ENCODE measurements at regions not wholly inside any gene's neighbourhood (a gene's known extent, or its start where the extent isn't known, plus 50 kb on each side); places are given as distances from the start of the nearest gene placed in this dataset.

GRCh38 chr2:19140463-19141208 lies 217.8 kb downstream of the OSR1 start:
- Histone ChIP-seq H3K4me3 (ENCODE audit: extremely low read depth, insufficient read depth, low read length, poor library complexity, severe bottlenecking) (no peak overlapping the region), H3K36me3 (ENCODE audit: control insufficient read depth, insufficient read depth, low read length) (no peaks in the 10 kb centered on the region), H3K9me3 (ENCODE audit: control insufficient read depth, low read length) (no peaks in the 10 kb centered on the region), H3K27ac (ENCODE audit: low read depth, low read length, severe bottlenecking) (no peak overlapping the region), H3K4me1 (ENCODE audit: control insufficient read depth, insufficient read depth, low read length, poor library complexity, severe bottlenecking) (peaks cover 8% of the 10 kb centered on the region)
- 78% methylated on average over 1 of the region's 3 CpGs; no CpG with 5 or more reads in 1 of the 2 experiments for WGBS, 2 experiments (ENCODE audit: insufficient coverage in 2 of 2)

GRCh38 chr2:19139386-19139785 lies 219.0 kb downstream of the OSR1 start:
- Histone ChIP-seq H3K4me3 (ENCODE audit: extremely low read depth, insufficient read depth, low read length, poor library complexity, severe bottlenecking) (no peak overlapping the region), H3K4me1 (ENCODE audit: control insufficient read depth, insufficient read depth, low read length, poor library complexity, severe bottlenecking) (peaks cover 8% of the 10 kb centered on the region), H3K9me3 (ENCODE audit: control insufficient read depth, low read length) (no peaks in the 10 kb centered on the region), H3K27ac (ENCODE audit: low read depth, low read length, severe bottlenecking) (no peak overlapping the region), H3K36me3 (ENCODE audit: control insufficient read depth, insufficient read depth, low read length) (no peaks in the 10 kb centered on the region)
- WGBS, 2 experiments (ENCODE audit: insufficient coverage in 2 of 2): no CpG with 5 or more reads among the region's 1 CpG

DNA sequence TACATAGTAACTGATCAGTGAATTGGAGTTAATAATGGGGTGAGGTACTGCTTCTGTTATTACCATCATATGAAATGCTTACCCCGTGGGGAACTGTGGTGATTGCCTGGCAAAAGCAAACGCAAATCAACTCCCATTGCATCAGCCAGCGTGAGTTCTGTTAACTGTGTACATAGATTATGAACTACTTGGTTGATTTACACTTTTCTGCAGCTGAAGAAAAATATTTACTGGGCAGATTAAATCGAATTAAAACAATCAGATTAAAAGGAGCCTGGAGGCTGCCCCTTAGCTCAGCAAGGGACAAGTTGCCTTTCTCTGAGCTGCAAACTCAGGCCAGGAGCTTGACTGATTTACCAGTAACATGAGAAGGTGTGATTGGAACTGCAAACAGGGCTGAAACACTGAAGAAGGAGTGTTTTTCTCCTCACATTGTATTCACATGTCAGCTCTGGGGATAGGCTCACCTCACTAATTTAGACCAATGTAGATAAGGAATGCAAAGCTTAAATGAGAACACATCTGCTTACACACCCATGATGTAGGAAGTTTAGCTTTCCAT lies 220.1 kb downstream of the OSR1 start:
- H3K9me3 ChIP-seq (ENCODE audit: control insufficient read depth, low read length): no peaks in the 10 kb centered on the region
- no peak overlapping the region for H3K27ac ChIP-seq (ENCODE audit: low read depth, low read length, severe bottlenecking)
- no peaks in the 10 kb centered on the region for H3K36me3 ChIP-seq (ENCODE audit: control insufficient read depth, insufficient read depth, low read length)
- H3K4me3 ChIP-seq (ENCODE audit: extremely low read depth, insufficient read depth, low read length, poor library complexity, severe bottlenecking): no peak overlapping the region
- peaks cover 8% of the 10 kb centered on the region for H3K4me1 ChIP-seq (ENCODE audit: control insufficient read depth, insufficient read depth, low read length, poor library complexity, severe bottlenecking)
- 50% methylated on average over 1 of the region's 4 CpGs for WGBS, 2 experiments (ENCODE audit: insufficient coverage in 2 of 2)

GRCh38 chr2:19137433-19137832 lies 221.0 kb downstream of the OSR1 start:
- Histone ChIP-seq H3K27ac (ENCODE audit: low read depth, low read length, severe bottlenecking) (no peak overlapping the region), H3K4me1 (ENCODE audit: control insufficient read depth, insufficient read depth, low read length, poor library complexity, severe bottlenecking) (peaks cover 8% of the 10 kb centered on the region), H3K9me3 (ENCODE audit: control insufficient read depth, low read length) (no peaks in the 10 kb centered on the region), H3K36me3 (ENCODE audit: control insufficient read depth, insufficient read depth, low read length) (no peaks in the 10 kb centered on the region), H3K4me3 (ENCODE audit: extremely low read depth, insufficient read depth, low read length, poor library complexity, severe bottlenecking) (no peak overlapping the region)

GRCh38 chr2:19132967-19133366 lies 225.5 kb downstream of the OSR1 start:
- no peak overlapping the region for H3K4me3 ChIP-seq (ENCODE audit: extremely low read depth, insufficient read depth, low read length, poor library complexity, severe bottlenecking)
- H3K27ac ChIP-seq (ENCODE audit: low read depth, low read length, severe bottlenecking): no peak overlapping the region
- no peaks in the 10 kb centered on the region for H3K4me1 ChIP-seq (ENCODE audit: control insufficient read depth, insufficient read depth, low read length, poor library complexity, severe bottlenecking)
- WGBS, 2 experiments (ENCODE audit: insufficient coverage in 2 of 2): 95 to 100% methylated on average over 1 to 2 of the region's 2 CpGs
- no peaks in the 10 kb centered on the region for H3K36me3 ChIP-seq (ENCODE audit: control insufficient read depth, insufficient read depth, low read length)
- H3K9me3 ChIP-seq (ENCODE audit: control insufficient read depth, low read length): no peaks in the 10 kb centered on the region

GRCh38 chr2:19131871-19132270 lies 226.6 kb downstream of the OSR1 start:
- no peak overlapping the region for H3K27ac ChIP-seq (ENCODE audit: low read depth, low read length, severe bottlenecking)
- H3K9me3 ChIP-seq (ENCODE audit: control insufficient read depth, low read length): no peaks in the 10 kb centered on the region
- no peaks in the 10 kb centered on the region for H3K36me3 ChIP-seq (ENCODE audit: control insufficient read depth, insufficient read depth, low read length)
- 68 to 93% methylated on average over 2 to 5 of the region's 5 CpGs for WGBS, 2 experiments (ENCODE audit: insufficient coverage in 2 of 2)
- H3K4me1 ChIP-seq (ENCODE audit: control insufficient read depth, insufficient read depth, low read length, poor library complexity, severe bottlenecking): no peaks in the 10 kb centered on the region
- H3K4me3 ChIP-seq (ENCODE audit: extremely low read depth, insufficient read depth, low read length, poor library complexity, severe bottlenecking): no peak overlapping the region

DNA sequence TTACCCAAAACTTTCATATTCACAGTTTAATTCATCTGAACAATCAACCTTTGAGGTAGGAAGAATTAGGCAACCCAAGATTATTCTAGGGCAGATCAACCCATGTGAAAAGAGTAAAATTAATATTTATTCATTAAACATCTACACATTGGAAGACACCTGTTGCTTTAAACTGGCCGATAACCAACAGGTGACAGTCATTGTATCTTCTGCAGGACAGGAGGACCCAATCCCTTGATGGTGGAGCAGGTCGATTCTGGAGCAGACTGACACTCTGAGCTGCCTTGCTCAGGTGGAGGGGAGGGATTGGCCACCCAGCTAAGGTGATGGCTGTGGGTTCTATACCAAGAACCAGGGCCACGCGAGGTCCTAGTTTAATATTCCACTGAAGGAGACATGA lies 230.3 kb downstream of the OSR1 start:
- peaks cover 5% of the 10 kb centered on the region for H3K4me1 ChIP-seq (ENCODE audit: control insufficient read depth, insufficient read depth, low read length, poor library complexity, severe bottlenecking)
- no peak overlapping the region for H3K4me3 ChIP-seq (ENCODE audit: extremely low read depth, insufficient read depth, low read length, poor library complexity, severe bottlenecking)
- 100% methylated on average over 1 of the region's 4 CpGs; no CpG with 5 or more reads in 1 of the 2 experiments for WGBS, 2 experiments (ENCODE audit: insufficient coverage in 2 of 2)
- no peaks in the 10 kb centered on the region for H3K9me3 ChIP-seq (ENCODE audit: control insufficient read depth, low read length)
- no peak overlapping the region for H3K27ac ChIP-seq (ENCODE audit: low read depth, low read length, severe bottlenecking)
- no peaks in the 10 kb centered on the region for H3K36me3 ChIP-seq (ENCODE audit: control insufficient read depth, insufficient read depth, low read length)

GRCh38 chr2:19127616-19128015 lies 230.8 kb downstream of the OSR1 start:
- H3K9me3 ChIP-seq (ENCODE audit: control insufficient read depth, low read length): no peaks in the 10 kb centered on the region
- no peak overlapping the region for H3K27ac ChIP-seq (ENCODE audit: low read depth, low read length, severe bottlenecking)
- peaks cover 5% of the 10 kb centered on the region for H3K4me1 ChIP-seq (ENCODE audit: control insufficient read depth, insufficient read depth, low read length, poor library complexity, severe bottlenecking)
- H3K4me3 ChIP-seq (ENCODE audit: extremely low read depth, insufficient read depth, low read length, poor library complexity, severe bottlenecking): no peak overlapping the region
- 92 to 93% methylated on average over 1 to 3 of the region's 3 CpGs for WGBS, 2 experiments (ENCODE audit: insufficient coverage in 2 of 2)
- H3K36me3 ChIP-seq (ENCODE audit: control insufficient read depth, insufficient read depth, low read length): no peaks in the 10 kb centered on the region

DNA sequence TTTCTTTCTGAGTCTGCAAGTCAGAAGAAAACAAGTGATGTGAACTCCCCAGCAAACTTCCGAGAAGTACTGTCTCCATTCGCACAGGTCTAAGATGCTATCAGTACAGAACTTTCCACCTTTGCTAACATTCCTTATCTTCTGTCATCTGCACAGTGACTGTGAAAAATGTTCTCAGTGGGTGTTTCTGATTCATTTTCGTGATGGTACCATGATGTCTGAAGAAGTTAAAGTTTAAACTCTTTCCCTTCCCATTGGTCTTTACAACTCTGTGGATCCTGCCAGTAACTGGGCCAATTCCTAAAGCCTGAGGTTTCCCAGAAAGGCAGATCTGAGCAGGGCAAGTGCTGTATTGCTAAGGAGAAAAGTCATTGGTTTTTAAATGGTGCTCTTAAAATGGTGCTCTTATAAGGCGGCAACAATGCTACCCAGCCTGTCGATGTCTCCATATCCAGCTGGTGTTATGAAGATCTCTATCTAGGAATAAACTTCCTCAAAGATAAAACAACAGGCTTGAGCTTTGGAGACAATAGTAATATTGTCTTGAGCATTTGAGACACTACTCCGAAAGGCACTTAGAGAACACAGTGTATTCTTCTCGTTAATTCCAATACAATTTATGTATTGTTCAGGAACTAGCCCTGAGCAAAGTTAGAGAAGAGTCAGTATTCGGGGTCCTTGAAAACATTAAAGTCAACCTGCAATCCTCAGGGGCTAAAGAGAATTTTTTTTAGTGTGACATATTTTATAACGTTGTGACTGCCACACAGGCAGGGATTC lies 232.3 kb downstream of the OSR1 start:
- Histone ChIP-seq H3K9me3 (ENCODE audit: control insufficient read depth, low read length) (no peaks in the 10 kb centered on the region), H3K4me1 (ENCODE audit: control insufficient read depth, insufficient read depth, low read length, poor library complexity, severe bottlenecking) (peaks cover 5% of the 10 kb centered on the region), H3K4me3 (ENCODE audit: extremely low read depth, insufficient read depth, low read length, poor library complexity, severe bottlenecking) (no peak overlapping the region), H3K36me3 (ENCODE audit: control insufficient read depth, insufficient read depth, low read length) (no peaks in the 10 kb centered on the region), H3K27ac (ENCODE audit: low read depth, low read length, severe bottlenecking) (no peak overlapping the region)
- WGBS, 2 experiments (ENCODE audit: insufficient coverage in 2 of 2): 87 to 90% methylated on average over 3 to 4 of the region's 9 CpGs

- no peak overlapping the region for H3K27ac ChIP-seq (ENCODE audit: low read depth, low read length, severe bottlenecking)
- H3K4me3 ChIP-seq (ENCODE audit: extremely low read depth, insufficient read depth, low read length, poor library complexity, severe bottlenecking): no peak overlapping the region
- WGBS, 2 experiments (ENCODE audit: insufficient coverage in 2 of 2): 58 to 89% methylated on average over 3 to 5 of the region's 5 CpGs
- no peaks in the 10 kb centered on the region for H3K9me3 ChIP-seq (ENCODE audit: control insufficient read depth, low read length)
- peaks cover 5% of the 10 kb centered on the region for H3K4me1 ChIP-seq (ENCODE audit: control insufficient read depth, insufficient read depth, low read length, poor library complexity, severe bottlenecking)
- no peaks in the 10 kb centered on the region for H3K36me3 ChIP-seq (ENCODE audit: control insufficient read depth, insufficient read depth, low read length)
Observed at GRCh38 chr2:19124135-19124534, 234.3 kb downstream of the OSR1 start.

DNA sequence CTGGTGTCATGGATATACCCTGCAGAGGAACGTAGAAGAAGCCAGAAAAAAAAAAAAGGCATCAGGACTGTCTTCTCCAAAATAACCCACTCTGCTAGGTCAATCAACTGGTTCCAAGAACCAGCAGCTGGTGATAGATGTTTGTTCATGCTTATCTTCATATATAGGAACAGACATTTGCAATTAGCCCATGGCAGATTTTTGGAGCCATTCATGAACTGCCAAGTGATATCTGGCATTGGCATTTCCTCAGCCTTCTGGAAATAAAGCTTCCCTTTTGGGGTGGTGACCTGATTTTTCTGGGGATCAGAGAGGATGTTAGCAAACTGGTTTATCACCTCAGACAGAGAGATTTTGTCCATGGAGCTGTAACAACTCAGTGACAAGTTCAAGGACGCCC lies 234.9 kb downstream of the OSR1 start:
- 77 to 100% methylated on average over 1 to 2 of the region's 2 CpGs for WGBS, 2 experiments (ENCODE audit: insufficient coverage in 2 of 2)

More for the DNA sequence above, 234.9 kb downstream of the OSR1 start:
- Histone ChIP-seq H3K36me3 (ENCODE audit: control insufficient read depth, insufficient read depth, low read length) (no peaks in the 10 kb centered on the region), H3K4me3 (ENCODE audit: extremely low read depth, insufficient read depth, low read length, poor library complexity, severe bottlenecking) (no peak overlapping the region), H3K27ac (ENCODE audit: low read depth, low read length, severe bottlenecking) (no peak overlapping the region), H3K4me1 (ENCODE audit: control insufficient read depth, insufficient read depth, low read length, poor library complexity, severe bottlenecking) (peaks cover 5% of the 10 kb centered on the region), H3K9me3 (ENCODE audit: control insufficient read depth, low read length) (no peaks in the 10 kb centered on the region)
